ENCODE measurements at regions not wholly inside any gene's neighbourhood (a gene's known extent, or its start where the extent isn't known, plus 50 kb on each side); places are given as distances from the start of the nearest gene placed in this dataset.

- in situ Hi-C loops (cut with MboI) (no loop called here), intact Hi-C loops (cut with micrococcal nuclease) (no loop called here)
- H3K27ac ChIP-seq (ENCODE audit: extremely low read depth, low read depth, low read length), result 0 out of 3 replicates have a peak overlapping the region, but pooled peaks have one; percentile 49
- peak overlapping the region in 1 of 2 experiments; percentile 30; a peak in 1 of 4 replicates for H3K9ac ChIP-seq (ENCODE audit: insufficient read depth in 1 of 2, low read depth in 2 of 2, low read length in 2 of 2)
- BruUV-seq (replicated peaks), result no TSS peak
- ATAC-seq (peak; percentile 61; the same call in 2 of the 3 replicates), FAIRE-seq (no peak), DNase-seq (ENCODE audit: extremely low read depth in 1 of 4, low spot score in 3 of 4) (peak in 2 of 4 experiments; percentile 6 to 33)
- no peaks in the 10 kb centered on the region for H3K9me3 ChIP-seq (replicated peaks; ENCODE audit: control insufficient read depth, insufficient read depth, low read depth, low read length)
- H3K79me2 ChIP-seq (ENCODE audit: control insufficient read depth, insufficient read depth, low read length), result no peaks in the 10 kb centered on the region
- H3K9me1 ChIP-seq (ENCODE audit: control insufficient read depth, insufficient read depth, low read length), result no peaks in the 10 kb centered on the region
- WGBS (ENCODE audit: insufficient coverage, low coverage, missing lambda C conversion rate), result 0% methylated on average over 4 of the region's 4 CpGs
- peak overlapping the region; percentile 57 for H3K4me2 ChIP-seq (ENCODE audit: insufficient read depth, low read length)
- POLR2A ChIA-PET, result no interaction called here
- no peaks in the 10 kb centered on the region; a peak in 2 of 5 replicates for H3K4me1 ChIP-seq (replicated peaks in 1 of 2; ENCODE audit: control insufficient read depth in 2 of 2, insufficient read depth in 2 of 2, low read length in 2 of 2)
- H2AFZ ChIP-seq (ENCODE audit: low read depth, low read length), result peak overlapping the region; percentile 86
- CTCF ChIA-PET (ENCODE audit: low intra/inter-chr PET ratio), result no interaction called here
- H3K4me3 ChIP-seq, result no peak overlapping the region
- no peaks in the 10 kb centered on the region for H3K27me3 ChIP-seq (ENCODE audit: control insufficient read depth in 2 of 2, insufficient read depth in 2 of 2, low read length in 2 of 2)
- no peaks in the 10 kb centered on the region for H4K20me1 ChIP-seq (replicated peaks; ENCODE audit: control insufficient read depth, insufficient read depth, low read length)
- H3K36me3 ChIP-seq (ENCODE audit: control insufficient read depth, insufficient read depth, low read length), result no peaks in the 10 kb centered on the region
- TF ChIP-seq CBX3 (IDR thresholded peaks at IDR 0.05; ENCODE audit: borderline replicate concordance in 1 of 2, low read length in 2 of 2) (no peak), ZKSCAN3 (CRISPR knock-in tag; IDR thresholded peaks at IDR 0.05) (no peak), PKNOX1 (IDR thresholded peaks at IDR 0.05) (no peak), ELF1 (tag; IDR thresholded peaks at IDR 0.05) (no peak), SRSF3 (IDR thresholded peaks at IDR 0.05; ENCODE audit: insufficient read depth, low read length) (no peak), NFE2 (IDR thresholded peaks at IDR 0.05; ENCODE audit: low read depth) (no peak), TEAD4 (IDR thresholded peaks at IDR 0.05; ENCODE audit: low read length) (no peak), TEAD4 (CRISPR knock-in tag; IDR thresholded peaks at IDR 0.05; ENCODE audit: borderline replicate concordance) (no peak), FOS (IDR thresholded peaks at IDR 0.05; ENCODE audit: extremely low read depth, insufficient read length) (no peak), TAF15 (IDR thresholded peaks at IDR 0.05; ENCODE audit: low read depth, low read length) (no peak), ATF7 (IDR thresholded peaks at IDR 0.05) (peak; percentile 95), NONO (IDR thresholded peaks at IDR 0.05; ENCODE audit: low read depth in 2 of 2, low read length in 1 of 2) (peak in 1 of 2 experiments; percentile 94; a peak in 1 of 4 replicates), FOXK2 (conservative IDR thresholded peaks at IDR 0.05 in 1 of 2, IDR thresholded peaks at IDR 0.05 in 1 of 2; ENCODE audit: low read depth in 2 of 2) (peak in 1 of 2 experiments; percentile 97; a peak in 2 of 4 replicates)
- TF ChIP-seq, protein P1, sequence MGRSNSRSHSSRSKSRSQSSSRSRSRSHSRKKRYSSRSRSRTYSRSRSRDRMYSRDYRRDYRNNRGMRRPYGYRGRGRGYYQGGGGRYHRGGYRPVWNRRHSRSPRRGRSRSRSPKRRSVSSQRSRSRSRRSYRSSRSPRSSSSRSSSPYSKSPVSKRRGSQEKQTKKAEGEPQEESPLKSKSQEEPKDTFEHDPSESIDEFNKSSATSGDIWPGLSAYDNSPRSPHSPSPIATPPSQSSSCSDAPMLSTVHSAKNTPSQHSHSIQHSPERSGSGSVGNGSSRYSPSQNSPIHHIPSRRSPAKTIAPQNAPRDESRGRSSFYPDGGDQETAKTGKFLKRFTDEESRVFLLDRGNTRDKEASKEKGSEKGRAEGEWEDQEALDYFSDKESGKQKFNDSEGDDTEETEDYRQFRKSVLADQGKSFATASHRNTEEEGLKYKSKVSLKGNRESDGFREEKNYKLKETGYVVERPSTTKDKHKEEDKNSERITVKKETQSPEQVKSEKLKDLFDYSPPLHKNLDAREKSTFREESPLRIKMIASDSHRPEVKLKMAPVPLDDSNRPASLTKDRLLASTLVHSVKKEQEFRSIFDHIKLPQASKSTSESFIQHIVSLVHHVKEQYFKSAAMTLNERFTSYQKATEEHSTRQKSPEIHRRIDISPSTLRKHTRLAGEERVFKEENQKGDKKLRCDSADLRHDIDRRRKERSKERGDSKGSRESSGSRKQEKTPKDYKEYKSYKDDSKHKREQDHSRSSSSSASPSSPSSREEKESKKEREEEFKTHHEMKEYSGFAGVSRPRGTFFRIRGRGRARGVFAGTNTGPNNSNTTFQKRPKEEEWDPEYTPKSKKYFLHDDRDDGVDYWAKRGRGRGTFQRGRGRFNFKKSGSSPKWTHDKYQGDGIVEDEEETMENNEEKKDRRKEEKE (IDR thresholded peaks at IDR 0.05; ENCODE audit: borderline replicate concordance in 1 of 2, control insufficient read depth in 1 of 2, low read depth in 2 of 2, low read length in 1 of 2), result peak in 1 of 2 experiments; percentile 80; a peak in 1 of 4 replicates
- TF ChIP-seq, protein P2, sequence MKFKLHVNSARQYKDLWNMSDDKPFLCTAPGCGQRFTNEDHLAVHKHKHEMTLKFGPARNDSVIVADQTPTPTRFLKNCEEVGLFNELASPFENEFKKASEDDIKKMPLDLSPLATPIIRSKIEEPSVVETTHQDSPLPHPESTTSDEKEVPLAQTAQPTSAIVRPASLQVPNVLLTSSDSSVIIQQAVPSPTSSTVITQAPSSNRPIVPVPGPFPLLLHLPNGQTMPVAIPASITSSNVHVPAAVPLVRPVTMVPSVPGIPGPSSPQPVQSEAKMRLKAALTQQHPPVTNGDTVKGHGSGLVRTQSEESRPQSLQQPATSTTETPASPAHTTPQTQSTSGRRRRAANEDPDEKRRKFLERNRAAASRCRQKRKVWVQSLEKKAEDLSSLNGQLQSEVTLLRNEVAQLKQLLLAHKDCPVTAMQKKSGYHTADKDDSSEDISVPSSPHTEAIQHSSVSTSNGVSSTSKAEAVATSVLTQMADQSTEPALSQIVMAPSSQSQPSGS (CRISPR knock-in tag; IDR thresholded peaks at IDR 0.05), result no peak
- TF ChIP-seq, protein P3, sequence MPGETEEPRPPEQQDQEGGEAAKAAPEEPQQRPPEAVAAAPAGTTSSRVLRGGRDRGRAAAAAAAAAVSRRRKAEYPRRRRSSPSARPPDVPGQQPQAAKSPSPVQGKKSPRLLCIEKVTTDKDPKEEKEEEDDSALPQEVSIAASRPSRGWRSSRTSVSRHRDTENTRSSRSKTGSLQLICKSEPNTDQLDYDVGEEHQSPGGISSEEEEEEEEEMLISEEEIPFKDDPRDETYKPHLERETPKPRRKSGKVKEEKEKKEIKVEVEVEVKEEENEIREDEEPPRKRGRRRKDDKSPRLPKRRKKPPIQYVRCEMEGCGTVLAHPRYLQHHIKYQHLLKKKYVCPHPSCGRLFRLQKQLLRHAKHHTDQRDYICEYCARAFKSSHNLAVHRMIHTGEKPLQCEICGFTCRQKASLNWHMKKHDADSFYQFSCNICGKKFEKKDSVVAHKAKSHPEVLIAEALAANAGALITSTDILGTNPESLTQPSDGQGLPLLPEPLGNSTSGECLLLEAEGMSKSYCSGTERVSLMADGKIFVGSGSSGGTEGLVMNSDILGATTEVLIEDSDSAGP (CRISPR knock-in tag; IDR thresholded peaks at IDR 0.05), result no peak
Measured at GRCh38 chr20:8997701-8998117, 71.2 kb upstream of the PLCB4 start.

All from K562 (cell line).